Activated CD4-positive, alpha-beta T cell treated with anti-CD3 and anti-CD28 coated beads for 36 hours (primary cell): ENCODE measurements at regions not wholly inside any gene's neighbourhood (a gene's known extent, or its start where the extent isn't known, plus 50 kb on each side); places are given as distances from the start of the nearest gene placed in this dataset.

Source experiments
- ATAC-seq: fragments of 200-7000 bp; cut with Tn5 transposase; one replicate; pipeline ENCODE4 v1.10.0; 2021; ENCODE audit warnings: mild to moderate bottlenecking, moderate library complexity
- CTCF ChIA-PET: fragments of 350-600 bp; sonication (Branson Sonifier 250); formaldehyde crosslinking; loops from one replicate; lab custom pipeline; 2021; ENCODE audit warnings: antibody characterized with exemption; lab: Charles Lee
- POLR2A ChIA-PET: fragments of 350-600 bp; sonication (Branson Sonifier 250); formaldehyde crosslinking; loops from one replicate; lab custom pipeline; 2021; ENCODE audit warnings: antibody characterized with exemption, inconsistent platforms; lab: Charles Lee
- DNase-seq: peaks from one replicate; pipeline ENCODE4 v3.0.0-alpha.2; 2020
- H3K27ac Mint-ChIP-seq: one replicate; pipeline ENCODE4 v1.8.0; 2021; ENCODE audit warnings: mixed read lengths
- H3K27me3 Mint-ChIP-seq: one replicate; pipeline ENCODE4 v1.8.0; 2021; ENCODE audit warnings: mixed read lengths
- H3K36me3 Mint-ChIP-seq: one replicate; pipeline ENCODE4 v1.8.0; 2021; ENCODE audit warnings: low read depth, mixed read lengths
- H3K4me1 Mint-ChIP-seq: one replicate; pipeline ENCODE4 v1.8.0; 2021; ENCODE audit warnings: mixed read lengths
- H3K4me3 Mint-ChIP-seq: one replicate; pipeline ENCODE4 v1.8.0; 2021; ENCODE audit warnings: mild to moderate bottlenecking, moderate library complexity, mixed read lengths
- H3K9me3 Mint-ChIP-seq: one replicate; pipeline ENCODE4 v1.8.0; 2021; ENCODE audit warnings: low read depth, mixed read lengths
- intact Hi-C, 2 experiments: fragments of 100-400 bp; cut with DNase I in 1 of 2; cut with micrococcal nuclease in 1 of 2; formaldehyde crosslinking; loops; one replicate each; pipeline versions ENCODE4 v1.14.2 to v1.15.1; 2022 to 2024; cut with DNase I, micrococcal nuclease

DNA sequence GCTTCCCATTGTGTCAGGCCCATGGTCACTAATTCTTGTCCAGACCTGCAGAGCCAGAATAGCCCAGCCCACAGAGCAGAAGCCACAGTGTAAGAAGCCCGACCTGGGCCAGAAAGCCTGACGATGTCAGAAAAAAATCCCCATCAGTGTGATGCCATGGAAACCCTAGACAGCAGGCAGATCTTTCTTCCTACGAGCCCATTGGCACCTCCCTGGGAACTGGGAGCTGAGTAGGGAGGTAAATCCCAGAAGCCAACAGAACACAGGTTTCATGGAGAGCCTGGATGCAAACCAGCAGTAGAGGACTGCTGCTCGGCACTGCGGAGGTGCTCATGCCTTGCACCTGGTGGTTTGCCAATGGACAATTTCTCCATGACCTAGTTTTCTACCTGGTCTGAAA, 82.2 kb upstream of the SLC22A16 start:
- Mint-ChIP-seq H3K4me3 (no peak overlapping the region), H3K4me1 (peaks cover 20% of the 10 kb centered on the region), H3K27me3 (no peaks in the 10 kb centered on the region), H3K27ac (no peak overlapping the region), H3K9me3 (peaks cover 3% of the 10 kb centered on the region), H3K36me3 (no peaks in the 10 kb centered on the region)
- ATAC-seq (no peak), DNase-seq (no peak)
- ChIA-PET CTCF (interaction anchor here (0.6 to 1.4 kb wide), 2 partner anchors 17 to 288 kb away, joined by 3 to 4 read pairs; no protein-coding TSS in a partner anchor), POLR2A (interaction anchor here (0.7 kb wide), 1 partner anchor 316 kb away, joined by 4 read pairs; the partner anchor contains the start of gene AMD1)
- intact Hi-C loops, result no loop called here

DNA sequence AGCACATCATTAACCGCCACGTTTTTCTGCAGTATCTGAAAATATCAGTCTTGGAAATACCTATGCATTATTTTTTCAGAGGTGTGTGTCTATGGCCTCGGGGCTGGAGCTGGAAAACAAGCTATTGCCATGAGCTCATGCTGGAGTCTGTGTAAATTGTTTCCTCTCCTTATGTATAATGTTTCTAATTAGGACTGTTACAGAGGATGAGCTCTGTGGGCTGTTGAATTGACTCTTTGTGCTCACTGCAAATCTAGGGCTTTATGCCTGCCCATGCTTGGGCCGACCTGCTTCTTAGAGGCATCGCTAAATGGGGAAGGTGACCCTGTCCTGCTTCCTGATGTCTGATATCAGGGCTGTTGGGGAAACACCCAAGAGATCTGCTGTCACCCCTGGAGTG, 80.8 kb upstream of the SLC22A16 start:
- H3K36me3 Mint-ChIP-seq, result no peaks in the 10 kb centered on the region
- no peak for ATAC-seq
- H3K27ac Mint-ChIP-seq, result no peak overlapping the region
- peaks cover 3% of the 10 kb centered on the region for H3K9me3 Mint-ChIP-seq
- H3K27me3 Mint-ChIP-seq, result no peaks in the 10 kb centered on the region
- ChIA-PET POLR2A (no interaction called here), CTCF (interaction anchor here (1.0 to 1.6 kb wide), 2 partner anchors 24 to 29 kb away, joined by 3 to 6 read pairs; no protein-coding TSS in a partner anchor)
- intact Hi-C loops, result no loop called here
- peaks cover 20% of the 10 kb centered on the region for H3K4me1 Mint-ChIP-seq
- no peak overlapping the region for H3K4me3 Mint-ChIP-seq
- no peak for DNase-seq

DNA sequence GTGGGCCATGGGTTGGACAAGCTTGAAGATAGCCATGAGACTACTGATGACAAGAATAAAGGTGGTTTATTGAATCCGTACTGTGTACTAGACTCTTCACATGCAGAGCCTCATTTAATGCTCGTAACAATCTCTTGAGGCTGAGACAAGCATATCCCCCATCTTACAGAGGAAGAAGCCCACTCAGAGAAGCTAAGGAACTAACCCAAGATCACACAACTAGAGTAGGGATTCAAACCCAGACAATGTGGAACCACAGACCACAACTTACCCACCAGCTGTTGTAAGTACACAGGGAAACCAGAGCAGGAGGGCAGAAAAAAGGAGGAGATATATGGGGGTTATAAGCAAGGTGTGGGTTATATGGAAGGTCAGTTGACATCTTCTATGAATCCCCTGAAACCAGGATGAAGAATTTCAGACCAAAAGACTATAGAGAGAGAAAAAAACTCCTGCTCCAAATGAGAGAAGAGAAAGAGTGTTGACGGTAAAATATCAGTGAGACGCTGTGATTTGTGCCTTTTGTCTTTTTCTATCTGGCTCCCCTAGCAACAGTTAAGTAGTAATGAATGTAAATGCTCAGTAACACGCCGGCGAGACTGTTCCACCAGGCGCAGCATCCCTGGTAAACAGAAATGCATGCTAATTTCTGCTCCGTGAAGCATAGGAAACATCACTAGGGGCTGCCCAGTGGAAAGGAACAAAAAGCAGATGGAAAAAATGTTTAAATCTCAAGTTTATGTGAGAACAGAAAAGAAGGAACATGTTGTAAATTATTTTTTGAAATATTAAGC, 80.1 kb upstream of the SLC22A16 start:
- Mint-ChIP-seq H3K27me3 (no peaks in the 10 kb centered on the region), H3K4me3 (no peak overlapping the region), H3K9me3 (peaks cover 6% of the 10 kb centered on the region), H3K4me1 (peaks cover 19% of the 10 kb centered on the region), H3K36me3 (no peaks in the 10 kb centered on the region), H3K27ac (no peak overlapping the region)
- ChIA-PET POLR2A (no interaction called here), CTCF (interaction anchor here (0.8 to 1.6 kb wide), 3 partner anchors 25 to 182 kb away, joined by 3 to 6 read pairs (median 4); no protein-coding TSS in a partner anchor)
- intact Hi-C loops, result no loop called here
- no peak for DNase-seq
- no peak for ATAC-seq

DNA sequence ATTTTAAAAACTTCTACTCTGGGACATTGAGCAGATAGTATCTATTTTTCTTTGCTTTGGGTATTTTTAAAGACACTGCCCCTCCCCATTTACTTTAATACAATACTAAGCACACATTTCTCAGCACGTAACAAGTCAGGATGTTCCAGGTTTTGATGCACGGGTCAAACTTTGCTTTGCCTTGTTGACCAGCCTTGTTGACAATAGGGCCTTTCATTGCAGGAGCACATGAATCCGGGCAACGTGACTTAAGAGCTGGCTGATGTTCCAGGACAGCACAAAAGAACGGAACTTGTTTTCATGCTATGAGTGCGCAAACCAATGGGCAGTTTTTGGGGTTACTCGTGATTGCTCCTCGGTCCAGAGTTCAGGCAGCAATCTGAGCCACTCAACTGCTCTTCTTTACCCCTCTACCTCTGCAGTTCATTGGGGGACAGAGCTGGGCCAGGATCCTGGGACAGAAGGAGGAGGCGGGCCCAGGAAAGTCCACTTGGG, 78.6 kb upstream of the SLC22A16 start:
- no peak for ATAC-seq
- intact Hi-C loops, result no loop called here
- ChIA-PET CTCF (interaction anchor here (0.8 kb wide), 1 partner anchor 26 kb away, joined by 3 read pairs; no protein-coding TSS in a partner anchor), POLR2A (no interaction called here)
- Mint-ChIP-seq H3K4me3 (no peak overlapping the region), H3K36me3 (no peaks in the 10 kb centered on the region), H3K4me1 (peaks cover 6% of the 10 kb centered on the region), H3K27ac (no peak overlapping the region), H3K9me3 (peaks cover 6% of the 10 kb centered on the region), H3K27me3 (peaks cover 1% of the 10 kb centered on the region)
- no peak for DNase-seq

DNA sequence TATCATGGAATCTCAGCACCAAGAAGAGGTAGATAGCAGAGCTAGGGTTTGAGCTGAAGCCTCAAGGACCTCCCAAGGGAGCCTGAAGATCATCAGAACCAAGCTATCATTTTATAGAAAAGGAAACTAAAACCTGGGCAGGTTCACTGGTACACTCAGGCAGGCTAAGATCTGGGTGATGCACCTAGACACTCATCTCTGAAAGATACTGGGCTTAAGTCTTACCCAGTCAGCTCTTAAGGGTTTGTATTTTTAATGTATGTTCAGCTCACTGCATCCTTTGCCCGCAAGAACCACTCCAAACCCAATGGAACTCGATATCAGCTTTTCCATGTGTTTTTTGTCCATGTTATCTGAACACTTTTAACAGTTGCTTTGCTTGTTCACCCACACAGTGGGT, 78.0 kb upstream of the SLC22A16 start:
- Mint-ChIP-seq H3K36me3 (no peaks in the 10 kb centered on the region), H3K9me3 (peaks cover 6% of the 10 kb centered on the region), H3K4me3 (no peak overlapping the region), H3K4me1 (peaks cover 3% of the 10 kb centered on the region), H3K27me3 (peaks cover 3% of the 10 kb centered on the region), H3K27ac (no peak overlapping the region)
- intact Hi-C loops, result no loop called here
- ChIA-PET CTCF (interaction anchor here (0.7 to 1.0 kb wide), 4 partner anchors 10 to 292 kb away, joined by 3 to 7 read pairs (median 3); no protein-coding TSS in a partner anchor), POLR2A (no interaction called here)
- DNase-seq, result no peak
- ATAC-seq, result no peak

DNA sequence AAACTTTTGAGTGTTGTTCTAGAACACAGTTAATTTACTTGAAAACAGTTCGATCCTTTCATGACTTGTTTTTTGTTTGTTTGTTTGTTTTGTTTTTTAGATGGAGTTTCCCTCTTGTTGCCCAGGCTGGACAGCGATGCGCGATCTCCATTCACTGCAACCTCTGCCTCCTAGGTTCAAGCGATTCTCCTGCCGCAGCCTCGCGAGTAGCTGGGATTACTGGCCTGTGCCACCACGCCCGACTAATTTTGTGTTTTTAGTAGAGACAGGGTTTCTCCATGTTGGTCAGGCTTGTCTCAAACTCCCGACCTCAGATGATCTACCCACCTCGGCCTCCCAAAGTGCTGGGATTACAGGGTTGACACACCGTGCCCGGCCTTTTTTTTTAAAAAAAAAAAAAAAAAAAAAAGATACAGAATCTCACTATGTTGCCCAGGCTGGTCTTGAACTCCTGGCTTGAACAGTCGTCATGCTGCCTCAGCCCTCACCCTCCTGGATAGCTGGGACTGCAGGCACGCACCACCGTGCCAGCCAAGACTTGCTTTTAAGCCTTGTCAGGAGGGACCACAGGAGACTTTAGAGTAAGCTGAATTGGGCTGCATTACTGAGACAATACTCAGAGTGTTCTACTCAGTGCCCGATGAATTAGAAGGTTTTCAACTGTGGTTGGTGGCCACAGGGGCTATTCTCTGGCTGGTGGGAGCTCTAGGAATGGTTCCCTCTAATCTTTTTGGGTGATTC, 76.7 kb upstream of the SLC22A16 start:
- ATAC-seq (no peak), DNase-seq (no peak)
- no peaks in the 10 kb centered on the region for H3K36me3 Mint-ChIP-seq
- H3K27ac Mint-ChIP-seq, result no peak overlapping the region
- CTCF ChIA-PET, result interaction anchor here (0.7 kb wide), 1 partner anchor 9 kb away, joined by 3 read pairs; no protein-coding TSS in a partner anchor
- intact Hi-C loops, result no loop called here
- peaks cover 3% of the 10 kb centered on the region for H3K27me3 Mint-ChIP-seq
- POLR2A ChIA-PET, result interaction anchor here (0.6 kb wide), 1 partner anchor 1292 kb away, joined by 4 read pairs; no protein-coding TSS in a partner anchor
- peaks cover 6% of the 10 kb centered on the region for H3K9me3 Mint-ChIP-seq
- H3K4me3 Mint-ChIP-seq, result no peak overlapping the region
- H3K4me1 Mint-ChIP-seq, result no peaks in the 10 kb centered on the region

DNA sequence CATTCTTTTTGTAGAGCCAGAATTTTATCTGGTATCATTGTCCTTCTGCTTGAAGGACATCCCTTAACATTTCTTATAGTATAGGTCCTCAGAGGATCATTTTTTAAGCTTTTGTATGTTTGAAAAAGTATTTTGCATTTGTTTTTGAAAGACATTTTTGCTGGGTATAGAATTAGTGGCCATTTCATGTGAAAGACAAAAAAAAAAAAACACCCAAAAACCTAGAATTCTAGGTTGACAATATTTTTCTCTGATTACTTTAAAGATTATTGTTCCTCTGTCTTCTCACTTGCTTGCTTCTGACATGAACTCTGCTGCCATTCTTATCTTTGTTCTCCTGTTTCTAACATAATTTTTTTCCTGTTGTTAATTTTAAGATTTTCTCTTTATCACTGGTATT, 75.7 kb upstream of the SLC22A16 start:
- Mint-ChIP-seq H3K9me3 (peaks cover 6% of the 10 kb centered on the region), H3K4me3 (no peak overlapping the region), H3K27me3 (peaks cover 3% of the 10 kb centered on the region), H3K4me1 (peaks cover 4% of the 10 kb centered on the region), H3K36me3 (no peaks in the 10 kb centered on the region), H3K27ac (no peak overlapping the region)
- no peak for DNase-seq
- intact Hi-C loops, result no loop called here
- ATAC-seq, result no peak
- ChIA-PET CTCF (no interaction called here), POLR2A (no interaction called here)

DNA sequence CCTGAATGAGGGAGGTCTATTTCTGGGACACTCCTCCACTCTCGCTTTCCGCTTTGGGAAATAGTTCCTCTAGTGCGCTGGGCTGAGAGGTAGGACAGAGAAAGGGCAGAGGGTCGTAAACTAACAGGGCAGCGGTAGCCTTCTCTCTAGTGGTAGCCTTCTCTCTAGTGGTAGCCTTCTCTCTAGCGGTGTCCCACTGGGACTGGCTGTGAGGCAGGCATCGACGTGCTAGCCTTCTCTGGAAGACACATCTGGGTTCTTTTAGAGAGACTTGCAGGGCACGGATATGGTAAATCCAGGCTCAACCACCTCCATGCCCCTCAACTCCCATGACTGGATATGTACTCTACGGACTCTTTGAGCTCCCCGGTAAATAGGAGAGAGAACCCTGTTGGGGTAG, 74.7 kb upstream of the SLC22A16 start:
- Mint-ChIP-seq H3K36me3 (no peaks in the 10 kb centered on the region), H3K27ac (no peak overlapping the region), H3K27me3 (peaks cover 3% of the 10 kb centered on the region), H3K9me3 (peaks cover 6% of the 10 kb centered on the region), H3K4me3 (no peak overlapping the region), H3K4me1 (peaks cover 4% of the 10 kb centered on the region)
- ChIA-PET CTCF (interaction anchor here (0.6 kb wide), 1 partner anchor 123 kb away, joined by 4 read pairs; no protein-coding TSS in a partner anchor), POLR2A (no interaction called here)
- intact Hi-C loops, result no loop called here
- ATAC-seq (no peak), DNase-seq (no peak)

DNA sequence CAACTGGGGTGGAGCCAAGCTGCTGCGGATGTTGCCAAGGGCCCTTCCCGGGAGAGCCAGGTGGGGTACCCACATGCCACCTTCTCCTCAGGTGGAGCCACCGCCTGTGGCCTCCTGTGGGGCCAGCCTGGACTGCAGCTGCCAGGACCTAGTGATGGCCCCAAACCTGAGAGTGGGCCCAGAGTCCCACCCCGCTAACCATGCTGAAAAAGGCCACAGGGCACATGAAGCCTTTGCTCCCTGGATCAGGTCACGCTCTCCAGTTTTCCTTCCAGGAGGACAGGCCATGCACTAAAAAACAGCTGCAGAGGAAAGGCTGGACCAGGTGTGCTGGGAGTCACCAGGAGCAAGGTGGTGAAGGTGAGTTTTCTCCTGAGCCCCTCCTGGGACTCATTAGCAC, 73.9 kb upstream of the SLC22A16 start:
- H3K36me3 Mint-ChIP-seq, result no peaks in the 10 kb centered on the region
- no peak overlapping the region for H3K4me3 Mint-ChIP-seq
- peaks cover 4% of the 10 kb centered on the region for H3K4me1 Mint-ChIP-seq
- DNase-seq (no peak), ATAC-seq (no peak)
- H3K27ac Mint-ChIP-seq, result no peak overlapping the region
- ChIA-PET POLR2A (no interaction called here), CTCF (interaction anchor here (0.9 kb wide), 1 partner anchor 22 kb away, joined by 3 read pairs; no protein-coding TSS in a partner anchor)
- H3K27me3 Mint-ChIP-seq, result peaks cover 3% of the 10 kb centered on the region
- H3K9me3 Mint-ChIP-seq, result peaks cover 6% of the 10 kb centered on the region
- intact Hi-C loops, result no loop called here

DNA sequence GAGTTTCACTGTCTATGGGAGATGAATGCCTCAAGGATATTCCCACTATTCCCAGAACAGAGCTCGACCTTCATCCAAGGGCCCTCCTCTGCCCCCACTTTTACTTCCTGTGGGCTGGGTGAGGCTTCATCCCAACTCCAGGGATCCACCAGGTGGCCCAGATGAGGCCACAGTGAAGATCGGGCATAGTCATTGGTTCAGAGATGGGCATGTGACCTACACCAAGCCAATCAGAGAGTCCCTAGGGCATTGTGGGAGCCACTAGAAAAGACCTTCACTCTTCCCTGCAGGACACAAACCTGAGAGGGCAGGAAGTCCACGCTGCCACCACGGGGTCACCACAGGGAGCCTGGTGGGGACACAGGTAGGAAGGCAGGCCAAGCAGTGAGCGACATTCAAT, 72.9 kb upstream of the SLC22A16 start:
- no peaks in the 10 kb centered on the region for H3K36me3 Mint-ChIP-seq
- DNase-seq (no peak), ATAC-seq (no peak)
- POLR2A ChIA-PET, result no interaction called here
- H3K4me1 Mint-ChIP-seq, result peaks cover 4% of the 10 kb centered on the region
- no peak overlapping the region for H3K27ac Mint-ChIP-seq
- peaks cover 6% of the 10 kb centered on the region for H3K27me3 Mint-ChIP-seq
- intact Hi-C loops, result no loop called here
- CTCF ChIA-PET, result interaction anchor here (0.9 kb wide), 1 partner anchor 21 kb away, joined by 3 read pairs; no protein-coding TSS in a partner anchor
- H3K4me3 Mint-ChIP-seq, result no peak overlapping the region
- H3K9me3 Mint-ChIP-seq, result peaks cover 6% of the 10 kb centered on the region

DNA sequence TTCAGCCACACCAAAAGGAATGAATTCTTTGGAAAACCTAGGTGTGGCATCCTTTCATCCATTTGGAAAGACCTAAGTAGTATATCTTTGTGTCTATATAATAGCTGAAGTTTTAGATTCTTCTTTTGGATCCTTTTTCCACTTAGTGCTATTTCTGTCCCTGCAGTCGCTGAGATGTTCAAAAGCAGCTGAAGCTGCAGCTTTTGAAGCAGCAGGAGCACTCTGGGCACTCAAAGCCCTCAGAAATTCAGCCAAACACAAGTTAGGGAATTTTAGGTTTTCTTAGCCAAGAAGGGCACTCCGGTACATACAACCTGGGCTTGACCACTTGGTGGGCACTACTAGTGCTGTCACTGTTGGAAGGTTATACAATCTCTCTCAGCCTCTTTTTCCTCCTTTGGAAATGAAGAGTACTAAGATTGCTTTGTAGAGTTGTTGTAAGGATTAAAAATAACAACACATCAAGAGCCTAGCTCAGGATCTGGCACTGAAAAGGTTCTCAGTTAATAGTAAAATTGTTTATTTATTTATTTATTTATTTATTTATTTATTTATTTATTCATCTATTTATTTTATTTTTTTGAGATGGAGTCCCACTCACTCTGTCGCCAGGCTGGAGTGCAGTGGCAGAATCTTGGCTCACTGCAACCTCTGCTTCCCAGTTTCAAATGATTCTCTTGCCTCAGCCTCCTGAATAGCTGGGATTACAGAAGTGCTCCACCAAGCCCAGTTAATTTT, 71.9 kb upstream of the SLC22A16 start:
- H3K9me3 Mint-ChIP-seq, result peaks cover 6% of the 10 kb centered on the region
- POLR2A ChIA-PET, result no interaction called here
- no peak for DNase-seq
- CTCF ChIA-PET, result interaction anchor here (0.7 kb wide), 1 partner anchor 128 kb away, joined by 3 read pairs; no protein-coding TSS in a partner anchor
- intact Hi-C loops, result no loop called here
- H3K4me1 Mint-ChIP-seq, result peaks cover 6% of the 10 kb centered on the region
- H3K4me3 Mint-ChIP-seq, result no peak overlapping the region
- no peaks in the 10 kb centered on the region for H3K36me3 Mint-ChIP-seq
- H3K27ac Mint-ChIP-seq, result no peak overlapping the region
- ATAC-seq, result no peak
- H3K27me3 Mint-ChIP-seq, result peaks cover 9% of the 10 kb centered on the region
